ENCODE measurements at regions not wholly inside any gene's neighbourhood (a gene's known extent, or its start where the extent isn't known, plus 50 kb on each side); places are given as distances from the start of the nearest gene placed in this dataset.
"Not testable (repeated sequence)": the region's sequence is repeated elsewhere in the genome, so short reads cannot be mapped to it uniquely, and the experiment has no call there.

GRCh38 chr5:54404568-54404967, 50.9 kb upstream of the HSPB3 start:
- DNase-seq (ENCODE audit: low spot score), result no peak

DNA sequence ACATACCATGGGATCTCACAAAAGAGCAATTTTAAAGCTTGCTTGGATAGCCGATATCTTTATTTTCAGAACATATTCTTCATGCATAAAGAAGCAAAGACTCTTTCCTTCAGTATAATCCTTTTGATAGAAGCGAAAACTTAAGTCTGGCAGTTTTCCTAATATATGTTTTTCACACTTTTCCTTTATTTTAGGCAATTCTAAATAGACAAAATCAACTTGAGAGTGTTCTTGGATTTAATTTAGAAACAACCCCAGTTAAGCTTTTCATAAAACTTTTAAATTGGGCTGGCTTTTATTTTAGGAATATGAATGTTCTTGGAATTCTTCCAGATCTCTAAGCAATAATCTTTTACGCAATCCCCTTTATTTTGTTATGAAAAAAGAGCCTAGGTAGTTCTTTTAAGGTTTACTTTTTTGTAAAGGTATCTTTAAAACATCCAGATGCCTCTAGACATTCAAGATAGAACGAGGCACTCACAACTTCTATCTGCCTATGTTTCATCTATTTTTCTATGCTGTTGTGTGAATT, 51.5 kb upstream of the HSPB3 start:
- DNase-seq (ENCODE audit: low spot score), result no peak

- DNase-seq (ENCODE audit: low spot score), result no peak
Observed at GRCh38 chr5:54403121-54403520, 52.4 kb upstream of the HSPB3 start.

DNA sequence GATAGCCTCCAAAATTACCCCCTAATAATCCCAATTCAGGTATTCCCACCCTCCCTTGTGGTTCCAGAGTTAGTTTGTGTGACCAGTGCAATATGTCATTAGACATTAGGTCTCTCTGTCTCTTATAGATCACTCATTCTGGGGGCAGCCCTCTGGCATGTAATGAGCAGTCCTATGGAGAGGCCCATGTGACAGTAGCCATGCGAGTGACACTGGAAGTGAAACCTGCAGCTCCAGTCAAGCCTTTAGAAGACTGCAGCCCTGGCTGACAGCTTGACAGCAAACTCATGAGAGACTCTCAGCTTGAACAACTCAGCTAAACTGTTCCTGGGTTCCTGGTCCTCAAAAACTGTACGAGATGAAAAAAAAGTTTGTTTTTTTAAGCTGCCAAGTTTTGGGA, 54.0 kb upstream of the HSPB3 start:
- DNase-seq (ENCODE audit: low spot score), result no peak

- no peak for DNase-seq (ENCODE audit: low spot score)
Observed at GRCh38 chr5:54398191-54398590, 57.3 kb upstream of the HSPB3 start.

DNA sequence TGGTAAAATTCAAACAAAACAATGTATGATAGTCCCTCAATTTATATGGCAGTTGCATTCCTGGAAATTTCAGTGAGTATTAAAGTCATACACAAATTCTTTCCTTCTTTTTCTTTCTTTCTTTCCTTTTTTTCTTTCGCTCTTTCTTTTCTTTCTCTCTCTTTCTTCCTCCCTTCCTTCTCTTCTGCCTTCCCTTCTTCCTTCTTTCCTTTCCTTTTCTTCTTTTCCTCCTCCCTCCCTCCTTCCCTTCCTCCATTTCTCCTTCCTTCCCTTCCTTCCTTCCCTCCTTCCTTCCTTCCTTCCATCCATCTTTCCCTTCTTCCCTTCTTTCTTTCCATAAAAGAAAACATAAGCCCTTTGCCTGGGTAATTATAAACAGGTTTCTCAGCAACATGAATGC, 58.1 kb upstream of the HSPB3 start:
- no peak for DNase-seq (ENCODE audit: low spot score)

GRCh38 chr5:54393007-54393406, 62.5 kb upstream of the HSPB3 start:
- DNase-seq (ENCODE audit: low spot score), result not testable (repeated sequence)

DNA sequence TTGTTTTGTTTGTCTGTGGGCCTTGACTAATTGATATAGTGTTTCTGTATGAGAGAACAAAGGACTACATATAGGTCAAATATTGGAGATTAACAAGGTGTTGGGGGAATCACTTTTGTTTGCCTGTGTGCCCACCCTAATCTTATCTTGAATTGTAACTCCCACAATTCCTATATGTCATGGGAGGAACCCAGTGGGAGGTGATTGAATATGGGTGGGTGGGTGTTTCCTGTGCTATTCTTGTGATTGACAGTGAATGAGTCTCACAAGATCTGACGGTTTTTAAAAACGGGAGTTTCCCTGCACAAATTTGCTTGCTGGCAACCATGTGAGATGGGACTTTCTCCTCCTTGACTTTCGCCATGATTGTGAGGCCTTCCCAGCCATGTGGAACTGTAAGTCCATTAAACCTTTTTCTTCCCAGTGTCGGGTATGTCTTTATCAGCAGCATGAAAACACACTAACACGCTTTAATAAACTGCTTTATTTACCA, 64.9 kb upstream of the HSPB3 start:
- DNase-seq (ENCODE audit: low spot score), result no peak

DNA sequence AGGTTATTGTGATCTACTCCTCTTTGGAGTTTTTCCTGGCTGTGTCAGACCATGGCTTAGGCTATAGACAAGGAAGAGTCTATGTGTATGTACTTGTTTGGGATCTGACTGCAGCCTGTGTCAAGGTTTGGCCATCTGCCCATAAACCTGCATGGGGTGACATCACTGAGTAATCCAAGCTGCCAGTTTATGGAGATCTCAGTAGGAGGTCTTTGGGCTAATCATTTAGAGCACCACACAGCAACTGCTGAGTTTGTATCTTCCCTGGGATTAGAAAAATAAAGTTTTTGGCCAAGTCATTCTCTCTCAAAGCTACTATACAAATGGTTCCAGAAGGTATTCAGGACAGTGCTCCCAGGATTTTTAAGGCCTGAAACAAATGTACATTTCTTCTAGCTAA, 65.5 kb upstream of the HSPB3 start:
- DNase-seq (ENCODE audit: low spot score), result peak; percentile 65

DNA sequence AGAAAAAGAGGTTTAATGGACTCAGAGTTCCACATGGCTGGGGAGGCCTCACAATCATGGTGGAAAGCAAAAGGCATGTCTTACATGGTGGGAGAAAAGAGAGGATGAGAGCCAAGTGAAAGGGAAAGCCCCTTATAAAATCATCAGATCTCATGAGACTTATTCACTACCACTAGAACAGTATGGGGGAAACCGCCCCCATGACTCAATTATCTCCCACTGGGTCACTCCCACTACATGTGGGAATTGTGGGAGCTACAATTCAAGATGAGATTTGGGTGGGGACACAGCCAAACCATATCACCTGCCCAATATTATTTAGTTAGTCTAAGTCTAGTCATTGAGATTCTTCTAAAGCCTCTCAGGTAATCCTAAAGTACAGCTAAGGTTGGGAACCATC, 66.1 kb upstream of the HSPB3 start:
- not testable (repeated sequence) for DNase-seq (ENCODE audit: low spot score)

DNA sequence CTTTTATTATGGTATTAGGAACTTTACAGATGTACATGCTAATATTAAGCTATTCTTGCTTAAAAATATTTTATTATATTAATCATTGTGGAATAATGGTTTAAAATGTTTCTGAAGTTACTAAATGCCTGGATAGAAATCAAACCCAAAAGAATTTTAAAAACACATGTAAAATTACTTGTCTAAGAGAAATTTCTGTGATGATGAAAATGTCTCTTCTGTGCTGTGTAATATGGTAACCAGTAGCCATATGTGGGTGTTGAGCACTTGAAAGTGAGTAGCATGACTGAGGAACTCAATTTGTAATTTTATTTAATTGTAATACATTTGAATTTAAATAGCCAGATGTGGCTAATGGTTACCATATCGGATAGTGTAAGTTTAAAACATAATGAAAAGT, 66.7 kb upstream of the HSPB3 start:
- no peak for DNase-seq (ENCODE audit: low spot score)

DNA sequence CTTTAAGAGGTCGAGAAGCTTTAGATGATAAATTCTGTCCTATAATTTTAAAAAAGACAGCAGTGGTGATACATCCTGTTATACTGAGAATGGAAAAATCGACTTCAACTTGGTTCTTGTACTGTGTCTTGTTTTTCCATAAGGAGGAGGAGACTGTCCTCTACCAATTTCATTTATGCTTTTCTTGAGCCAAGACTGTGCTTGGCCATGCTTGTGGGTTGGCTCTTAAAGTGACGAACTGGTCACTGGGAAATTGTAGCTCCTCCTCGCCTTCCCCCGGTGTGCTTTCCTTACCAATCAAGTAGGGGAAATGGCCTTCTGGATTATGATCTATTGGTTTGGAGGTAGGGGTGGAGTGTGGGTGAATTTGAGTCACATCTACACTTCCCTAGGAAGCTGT, 67.1 kb upstream of the HSPB3 start:
- no peak for DNase-seq (ENCODE audit: low spot score)

- no peak for DNase-seq (ENCODE audit: low spot score)
Observed at GRCh38 chr5:54387659-54388232, 67.8 kb upstream of the HSPB3 start.

DNA sequence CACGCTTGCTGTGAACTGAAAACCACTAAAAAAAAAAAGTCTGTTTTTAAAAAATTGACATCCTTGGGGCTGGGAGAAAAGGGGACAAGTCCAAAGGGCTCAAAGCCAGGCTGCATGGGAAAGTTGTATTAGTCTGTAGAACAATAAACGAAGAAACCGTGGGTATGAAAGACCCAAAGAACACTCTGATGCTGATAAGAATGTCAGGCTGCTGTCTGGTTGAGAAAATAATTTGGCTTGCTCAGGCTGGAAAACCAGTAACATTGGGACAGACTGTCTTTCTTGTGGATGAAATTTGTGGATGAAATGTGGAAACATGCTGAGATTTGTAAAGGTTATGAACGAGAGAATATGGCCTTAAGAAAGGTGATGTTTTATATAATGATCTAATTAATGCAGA, 68.5 kb upstream of the HSPB3 start:
- DNase-seq (ENCODE audit: low spot score), result no peak

DNA sequence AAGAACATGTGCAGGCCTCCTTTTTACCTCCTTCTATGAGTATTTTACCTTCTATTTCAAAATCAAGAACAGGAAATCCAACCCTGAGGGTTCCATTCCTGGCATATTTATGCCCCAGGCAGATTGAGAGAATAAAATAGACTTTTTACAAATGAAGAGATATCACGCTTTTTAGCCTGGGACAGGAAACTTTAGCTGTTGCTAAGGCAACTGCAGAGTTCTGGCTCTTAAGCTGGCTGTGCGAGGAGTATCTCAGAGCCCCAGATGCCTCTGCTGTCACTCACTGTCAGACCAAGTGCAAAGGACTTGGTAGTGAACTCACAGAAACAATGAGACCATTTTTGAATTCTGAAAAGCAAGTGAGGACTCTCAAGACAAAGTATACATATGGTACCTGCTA, 69.5 kb upstream of the HSPB3 start:
- DNase-seq (ENCODE audit: low spot score), result no peak

- DNase-seq (ENCODE audit: low spot score), result no peak
Observed at GRCh38 chr5:54384356-54384933, 71.1 kb upstream of the HSPB3 start.

DNA sequence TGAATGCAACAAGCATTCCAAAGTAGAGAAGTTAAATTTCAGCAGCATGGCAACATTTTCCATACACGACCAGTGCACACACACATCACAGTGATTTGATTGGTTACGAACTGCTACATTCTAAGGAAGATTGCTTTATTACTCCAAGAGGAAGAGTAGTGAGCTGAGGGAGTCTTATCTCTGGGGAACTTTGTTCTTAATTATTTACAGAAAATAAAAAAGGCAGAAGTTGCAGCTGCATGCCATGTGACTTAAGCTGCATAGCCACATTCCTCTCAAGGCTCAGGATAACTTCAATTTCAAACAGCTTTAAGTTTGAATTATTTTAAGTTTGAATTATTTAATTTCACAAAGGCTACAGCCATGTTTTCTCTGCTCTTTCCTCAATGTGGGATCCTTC, 71.6 kb upstream of the HSPB3 start:
- DNase-seq (ENCODE audit: low spot score), result no peak

- no peak for DNase-seq (ENCODE audit: low spot score)
Observed at GRCh38 chr5:54383225-54383901, 72.1 kb upstream of the HSPB3 start.

- DNase-seq (ENCODE audit: low spot score), result not testable (repeated sequence)
Observed at GRCh38 chr5:54381319-54381718, 70.9 kb upstream of the ARL15 start.

DNA sequence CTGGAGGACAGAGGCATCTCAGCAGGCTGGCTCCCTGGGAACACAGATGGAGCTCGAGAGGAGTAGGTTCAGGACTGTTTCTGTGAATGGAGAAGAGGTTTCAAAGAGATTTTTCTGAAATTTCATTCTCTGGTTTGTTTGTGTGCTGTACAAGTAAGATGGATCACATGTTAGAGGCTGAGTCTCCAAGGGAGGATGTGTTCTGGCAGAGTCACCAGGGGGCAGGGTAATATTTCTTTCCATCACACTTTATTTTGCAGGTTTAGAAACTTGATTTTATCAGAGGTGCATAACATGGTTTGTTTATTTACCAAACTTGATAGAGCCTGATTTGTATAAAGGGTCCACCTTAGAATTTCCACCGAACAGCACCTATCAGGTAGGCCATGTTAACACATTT, 69.2 kb upstream of the ARL15 start:
- DNase-seq (ENCODE audit: low spot score), result no peak

DNA sequence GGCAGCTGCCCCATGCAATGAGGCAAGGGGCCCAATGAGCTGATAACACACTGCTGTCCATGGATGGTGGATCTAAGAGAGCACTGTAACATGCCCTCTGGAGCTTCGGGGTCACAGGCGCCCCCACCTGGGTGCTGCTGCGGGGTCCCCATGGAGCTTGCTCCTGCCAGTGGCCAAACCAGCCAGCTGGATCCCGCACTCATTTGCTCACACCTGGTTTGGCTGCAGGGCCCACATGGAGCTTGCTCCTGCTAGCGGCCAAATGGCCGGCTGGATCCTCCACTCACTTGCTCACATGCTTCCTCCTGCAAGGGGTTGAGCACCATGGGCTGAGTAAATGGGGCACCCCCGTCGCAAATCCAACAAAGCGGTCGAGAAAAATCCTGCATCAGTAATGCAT, 68.3 kb upstream of the ARL15 start:
- no peak for DNase-seq (ENCODE audit: low spot score)

DNA sequence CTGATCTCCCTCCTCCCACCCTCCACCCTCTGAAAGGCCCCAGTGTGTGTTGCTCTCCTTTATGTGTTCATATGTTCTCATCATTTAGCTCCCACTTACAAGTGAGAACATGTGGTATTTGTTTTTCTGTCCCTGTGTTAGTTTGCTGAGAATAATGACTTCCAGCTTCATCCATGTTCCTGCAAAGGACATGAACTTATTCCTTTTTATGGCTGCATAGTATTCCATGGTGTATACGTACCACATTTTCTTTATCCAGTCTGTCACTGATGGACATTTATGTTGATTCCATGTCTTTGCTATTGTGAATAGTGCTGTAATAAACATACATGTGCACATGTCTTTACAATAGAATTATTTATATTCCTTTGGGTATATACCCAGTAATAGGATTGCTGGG, 67.0 kb upstream of the ARL15 start:
- DNase-seq (ENCODE audit: low spot score), result not testable (repeated sequence)

- DNase-seq (ENCODE audit: low spot score), result no peak
Observed at GRCh38 chr5:54370982-54371381, 60.6 kb upstream of the ARL15 start.
